IMR-90 (cell line): ENCODE measurements at regions not wholly inside any gene's neighbourhood (a gene's known extent, or its start where the extent isn't known, plus 50 kb on each side); places are given as distances from the start of the nearest gene placed in this dataset.

Source experiments
- ATAC-seq: fragments of 200-7000 bp; cut with Tn5 transposase; 2 replicates; pipeline ENCODE4 v1.9.1; 2020; ENCODE audit warnings: low read depth, mild to moderate bottlenecking, moderate library complexity
- BruUV-seq: library from RNA; stranded (reverse); fragments of 400-500 nt; replicated peaks from 2 replicates; lab custom pipeline; 2021; lab: Mats Ljungman, UMichigan
- CTCF ChIA-PET: fragments of 300-600 bp; formaldehyde crosslinking; extraction: SDS; loops from one replicate; lab custom pipeline; 2021; ENCODE audit warnings: antibody characterized with exemption; lab: Yijun Ruan, JAX
- POLR2A ChIA-PET: fragments of 300-600 bp; sonication (Branson Sonifier 250); formaldehyde crosslinking; loops from one replicate; lab custom pipeline; 2022; ENCODE audit warnings: antibody characterized with exemption; ENCODE audit not compliant: unreplicated experiment; lab: Charles Lee
- DNase-seq: peaks from one replicate; pipeline ENCODE4 v3.0.0; 2013
- H2AFZ ChIP-seq: replicated peaks from 2 replicates; pipeline ENCODE3; 2013; ENCODE audit warnings: low read length, mild to moderate bottlenecking; ENCODE audit not compliant: poor library complexity
- H2AK5ac ChIP-seq: 2 replicates; pipeline ENCODE4 v1.6.1; 2013; ENCODE audit warnings: low read depth, low read length, inconsistent platforms
- H2AK9ac ChIP-seq: replicated peaks from 2 replicates; pipeline ENCODE3; 2013; ENCODE audit warnings: mild to moderate bottlenecking, low read depth, low read length, moderate library complexity; ENCODE audit not compliant: poor library complexity
- H2BK120ac ChIP-seq: 2 replicates; pipeline ENCODE4 v1.6.1; 2013; ENCODE audit warnings: low read depth, low read length, inconsistent platforms
- H2BK15ac ChIP-seq: 3 replicates; pipeline ENCODE4 v1.6.1; 2013; ENCODE audit warnings: low read depth, low read length, inconsistent platforms
- H2BK20ac ChIP-seq: 2 replicates; pipeline ENCODE4 v1.6.1; 2013; ENCODE audit warnings: low read depth, mild to moderate bottlenecking, inconsistent platforms, low read length, moderate library complexity
- H2BK5ac ChIP-seq: 2 replicates; pipeline ENCODE4 v1.6.1; 2013; ENCODE audit warnings: mild to moderate bottlenecking, low read depth, low read length, inconsistent platforms; ENCODE audit not compliant: poor library complexity, severe bottlenecking
- H3K14ac ChIP-seq: replicated peaks from 2 replicates; pipeline ENCODE4 v1.6.1; 2013; ENCODE audit warnings: low read depth, low read length, inconsistent platforms
- H3K18ac ChIP-seq: 2 replicates; pipeline ENCODE4 v1.6.1; 2013; ENCODE audit warnings: low read depth, low read length, control low read depth
- H3K23ac ChIP-seq: 2 replicates; pipeline ENCODE4 v1.6.1; 2013; ENCODE audit warnings: low read depth, low read length, inconsistent platforms
- H3K27ac ChIP-seq: 2 replicates; pipeline ENCODE4 v1.5.1; 2013; ENCODE audit warnings: mild to moderate bottlenecking, control low read depth, low read length; ENCODE audit not compliant: insufficient read depth
- H3K27me3 ChIP-seq: 2 replicates; pipeline ENCODE4 v1.6.1; 2013; ENCODE audit warnings: low read length; ENCODE audit not compliant: control insufficient read depth, insufficient read depth
- H3K36me3 ChIP-seq: 2 replicates; pipeline ENCODE4 v1.6.1; 2013; ENCODE audit warnings: low read length, mixed read lengths; ENCODE audit not compliant: control insufficient read depth, insufficient read depth
- H3K4ac ChIP-seq: 2 replicates; pipeline ENCODE4 v1.6.1; 2013; ENCODE audit warnings: low read depth, low read length, inconsistent platforms
- H3K4me1 ChIP-seq: 2 replicates; pipeline ENCODE4 v1.6.1; 2013; ENCODE audit warnings: low read length, mixed read lengths; ENCODE audit not compliant: control insufficient read depth, insufficient read depth
- H3K4me2 ChIP-seq: 2 replicates; pipeline ENCODE4 v1.6.1; 2013; ENCODE audit warnings: low read depth, mild to moderate bottlenecking, control low read depth, low read length, moderate library complexity
- H3K4me3 ChIP-seq: 2 replicates; pipeline ENCODE4 v1.5.1; 2013; ENCODE audit warnings: low read depth, mild to moderate bottlenecking, control low read depth, low read length, moderate library complexity; ENCODE audit not compliant: insufficient read depth
- H3K56ac ChIP-seq: 2 replicates; pipeline ENCODE4 v1.6.1; 2013; ENCODE audit warnings: low read length, inconsistent platforms; ENCODE audit not compliant: insufficient read depth; ENCODE audit errors: extremely low read depth
- H3K79me1 ChIP-seq, 2 experiments: 2 replicates each; pipeline ENCODE4 v1.6.1; 2013; ENCODE audit warnings: low read length in 2 of 2, inconsistent platforms in 1 of 2, low read depth in 1 of 2
- H3K9ac ChIP-seq: 2 replicates; pipeline ENCODE4 v1.6.1; 2013; ENCODE audit warnings: low read depth, low read length, control low read depth
- H3K9me1 ChIP-seq: 2 replicates; pipeline ENCODE4 v1.6.1; 2013; ENCODE audit warnings: low read length, inconsistent platforms; ENCODE audit not compliant: insufficient read depth
- H3K9me3 ChIP-seq: 2 replicates; pipeline ENCODE4 v1.6.1; 2013; ENCODE audit warnings: low read length; ENCODE audit not compliant: control insufficient read depth, insufficient read depth
- H4K20me1 ChIP-seq: 2 replicates; pipeline ENCODE4 v1.6.1; 2013; ENCODE audit warnings: low read length, inconsistent platforms; ENCODE audit not compliant: insufficient read depth
- H4K5ac ChIP-seq: 2 replicates; pipeline ENCODE4 v1.6.1; 2013; ENCODE audit warnings: mild to moderate bottlenecking, low read depth, low read length, control low read depth
- H4K8ac ChIP-seq, 2 experiments: 2 replicates each; pipeline ENCODE4 v1.6.1; 2013; ENCODE audit warnings: low read depth in 2 of 2, low read length in 2 of 2, control low read depth in 1 of 2, inconsistent platforms in 1 of 2
- H4K91ac ChIP-seq: 2 replicates; pipeline ENCODE4 v1.6.1; 2013; ENCODE audit warnings: low read depth, low read length, inconsistent platforms; ENCODE audit not compliant: insufficient read depth
- CEBPB ChIP-seq: IDR thresholded peaks from 2 replicates; pipeline ENCODE4 v1.6.1; 2012; ENCODE audit warnings: low read depth, low read length, improper control_type of control experiment
- FOS ChIP-seq: fragments of 150-350 bp; IDR thresholded peaks from 2 replicates; pipeline ENCODE4 v1.6.1; 2016; ENCODE audit warnings: low read depth, low read length
- WGBS, 2 experiments: methylation state at CpG; one replicate each; pipeline versions ENCODE4 v1.1.5 to v1.1.7; 2013; ENCODE audit warnings: missing lambda C conversion rate in 2 of 2; ENCODE audit not compliant: insufficient read length in 1 of 2; ENCODE audit errors: extremely low coverage in 2 of 2; 5-methylcytosine and 5-hydroxymethylcytosine counted together
- dilution Hi-C: fragments of 300-500 bp; cut with HindIII; formaldehyde crosslinking; loops from one replicate; pipeline ENCODE4 v1.14.3; 2018; ENCODE audit warnings: low sequenced_read_pairs; ENCODE audit not compliant: unreplicated experiment
- in situ Hi-C: fragments of 300-500 bp; cut with MboI; formaldehyde crosslinking; loops from 3 replicates; pipeline ENCODE4 v1.14.3; 2019; ENCODE audit warnings: low sequenced_read_pairs, inconsistent platforms, mixed read lengths
- intact Hi-C: fragments of 100-400 bp; cut with micrococcal nuclease; formaldehyde crosslinking; loops from 2 replicates; pipeline ENCODE4 v1.10.0; 2022

DNA sequence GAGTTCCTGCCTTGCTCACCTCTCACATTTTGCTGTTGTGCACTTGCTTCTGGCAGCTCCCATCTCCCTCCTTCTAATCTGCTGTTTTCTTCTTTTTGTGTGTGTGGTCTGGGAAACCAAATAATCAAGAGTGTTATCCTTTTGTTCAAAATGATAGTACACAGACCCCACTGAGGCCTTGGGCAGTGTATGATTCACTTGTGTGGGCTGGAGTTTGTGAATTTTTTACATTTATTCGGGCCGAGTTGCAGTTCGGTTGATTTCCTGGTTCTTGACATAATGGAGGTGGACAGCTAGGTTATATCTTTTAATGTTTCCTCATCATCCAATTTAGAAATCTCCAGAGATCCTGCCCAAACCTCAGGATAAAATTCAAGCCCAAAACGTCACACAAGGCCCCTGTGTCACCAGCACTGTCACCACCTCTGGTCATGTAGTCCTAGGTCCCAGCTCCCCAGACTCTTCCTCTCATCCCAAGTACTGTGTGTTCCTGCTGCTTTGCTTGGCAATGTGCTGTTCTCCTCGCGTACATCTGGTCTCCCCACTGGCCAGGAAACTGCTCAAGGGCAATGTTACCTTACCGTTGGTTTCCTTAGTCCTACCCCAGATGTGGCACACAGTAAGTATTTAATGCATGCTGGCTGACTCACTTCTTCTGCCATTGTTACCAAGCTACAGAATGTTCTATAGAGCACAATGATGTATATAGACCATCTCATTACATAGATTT, 55.7 kb upstream of the PHACTR2 start:
- Histone ChIP-seq H4K20me1 (no peaks in the 10 kb centered on the region), H3K27ac (no peak overlapping the region), H3K36me3 (no peaks in the 10 kb centered on the region), H4K8ac (peak overlapping the region in 1 of 2 experiments; percentile 74; a peak in 2 of 4 replicates), H2BK5ac (peak overlapping the region; percentile 12), H2AK9ac (no peak overlapping the region), H3K23ac (peak overlapping the region; percentile 51), H3K4me2 (peak overlapping the region; percentile 50; the same call in 1 of the 2 replicates), H3K79me1 (peaks cover 3 to 10% of the 10 kb centered on the region in 2 experiments; a peak in 1 of 4 replicates), H2BK20ac (peak overlapping the region; percentile 47), H3K4me1 (peaks cover 15% of the 10 kb centered on the region), H2BK120ac (peak overlapping the region; percentile 13), H3K56ac (no peak overlapping the region), H3K27me3 (no peaks in the 10 kb centered on the region), H2BK15ac (0 out of 3 replicates have a peak overlapping the region, but pooled peaks have one; percentile 16), H3K9me3 (no peaks in the 10 kb centered on the region), H3K4ac (peak overlapping the region; percentile 44), H3K18ac (peak overlapping the region; percentile 50), H3K4me3 (no peak overlapping the region), H2AFZ (peak overlapping the region; percentile 78), H3K9ac (no peak overlapping the region), H4K5ac (peak overlapping the region; percentile 16; the same call in 1 of the 2 replicates), H3K14ac (peak overlapping the region; percentile 64), H2AK5ac (peak overlapping the region; percentile 5; the same call in 1 of the 2 replicates), H4K91ac (peak overlapping the region; percentile 64), H3K9me1 (peaks cover 12% of the 10 kb centered on the region)
- intact Hi-C loops = no loop called here
- WGBS, 2 experiments = no CpG with 5 or more reads among the region's 7 CpGs
- TF ChIP-seq FOS = 0 out of 2 replicates have a peak, but pooled peaks have one; percentile 3
- no peak for TF ChIP-seq CEBPB
- DNase-seq = peak; percentile 46
- ChIA-PET POLR2A (no interaction called here), CTCF (no interaction called here)
- BruUV-seq = no TSS peak
- peak; percentile 57 for ATAC-seq
- in situ Hi-C loops = no loop called here
- dilution Hi-C loops = no loop called here
